Uterus (tissue), 2 donors: ENCODE measurements at regions not wholly inside any gene's neighbourhood (a gene's known extent, or its start where the extent isn't known, plus 50 kb on each side); places are given as distances from the start of the nearest gene placed in this dataset.

ENCODE experiments used
- POLR2A ChIP-seq, 2 donors: fragments of 450-650 bp; IDR thresholded peaks; one replicate each; pipeline ENCODE4 v1.6.1; 2016; ENCODE audit warnings: antibody characterized with exemption in 2 of 2, mild to moderate bottlenecking in 1 of 2, moderate library complexity in 1 of 2
- TF ChIP-seq, protein P1 (sequence below), 4 experiments: fragments of 200-600 bp in 2 of 4; fragments of 450-650 bp in 2 of 4; sonication (generic) in 2 of 4; IDR thresholded peaks; one replicate each; pipeline ENCODE4 v1.5.1; 2016 to 2019; ENCODE audit warnings: antibody characterized with exemption in 4 of 4, mild to moderate bottlenecking in 2 of 4, moderate library complexity in 1 of 4

DNA sequence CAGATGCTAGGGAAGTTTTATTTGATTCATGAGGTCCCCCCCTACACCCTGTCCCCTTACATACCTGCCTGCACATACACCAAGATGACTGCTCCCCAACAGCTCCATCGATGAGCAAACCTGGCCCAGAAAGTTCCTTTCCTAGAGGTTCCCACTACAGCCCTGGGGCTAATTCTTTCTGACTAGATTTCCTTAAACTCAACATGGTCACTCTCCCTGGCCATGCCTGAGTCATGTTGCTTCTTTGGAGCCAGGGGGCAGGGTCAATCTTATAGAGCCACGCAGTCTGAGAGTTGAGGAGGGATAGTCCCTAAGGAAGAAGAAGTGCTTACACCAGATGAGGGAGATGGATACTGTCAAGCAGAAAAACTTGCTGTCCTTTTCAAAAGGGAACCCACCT is 67.7 kb upstream of the GLI2 start:
- TF ChIP-seq, protein P1, sequence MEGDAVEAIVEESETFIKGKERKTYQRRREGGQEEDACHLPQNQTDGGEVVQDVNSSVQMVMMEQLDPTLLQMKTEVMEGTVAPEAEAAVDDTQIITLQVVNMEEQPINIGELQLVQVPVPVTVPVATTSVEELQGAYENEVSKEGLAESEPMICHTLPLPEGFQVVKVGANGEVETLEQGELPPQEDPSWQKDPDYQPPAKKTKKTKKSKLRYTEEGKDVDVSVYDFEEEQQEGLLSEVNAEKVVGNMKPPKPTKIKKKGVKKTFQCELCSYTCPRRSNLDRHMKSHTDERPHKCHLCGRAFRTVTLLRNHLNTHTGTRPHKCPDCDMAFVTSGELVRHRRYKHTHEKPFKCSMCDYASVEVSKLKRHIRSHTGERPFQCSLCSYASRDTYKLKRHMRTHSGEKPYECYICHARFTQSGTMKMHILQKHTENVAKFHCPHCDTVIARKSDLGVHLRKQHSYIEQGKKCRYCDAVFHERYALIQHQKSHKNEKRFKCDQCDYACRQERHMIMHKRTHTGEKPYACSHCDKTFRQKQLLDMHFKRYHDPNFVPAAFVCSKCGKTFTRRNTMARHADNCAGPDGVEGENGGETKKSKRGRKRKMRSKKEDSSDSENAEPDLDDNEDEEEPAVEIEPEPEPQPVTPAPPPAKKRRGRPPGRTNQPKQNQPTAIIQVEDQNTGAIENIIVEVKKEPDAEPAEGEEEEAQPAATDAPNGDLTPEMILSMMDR (IDR thresholded peaks at IDR 0.05): no peak
- TF ChIP-seq POLR2A (IDR thresholded peaks at IDR 0.05): no peak
